ENCODE measurements at regions not wholly inside any gene's neighbourhood (a gene's known extent, or its start where the extent isn't known, plus 50 kb on each side); places are given as distances from the start of the nearest gene placed in this dataset.

DNA sequence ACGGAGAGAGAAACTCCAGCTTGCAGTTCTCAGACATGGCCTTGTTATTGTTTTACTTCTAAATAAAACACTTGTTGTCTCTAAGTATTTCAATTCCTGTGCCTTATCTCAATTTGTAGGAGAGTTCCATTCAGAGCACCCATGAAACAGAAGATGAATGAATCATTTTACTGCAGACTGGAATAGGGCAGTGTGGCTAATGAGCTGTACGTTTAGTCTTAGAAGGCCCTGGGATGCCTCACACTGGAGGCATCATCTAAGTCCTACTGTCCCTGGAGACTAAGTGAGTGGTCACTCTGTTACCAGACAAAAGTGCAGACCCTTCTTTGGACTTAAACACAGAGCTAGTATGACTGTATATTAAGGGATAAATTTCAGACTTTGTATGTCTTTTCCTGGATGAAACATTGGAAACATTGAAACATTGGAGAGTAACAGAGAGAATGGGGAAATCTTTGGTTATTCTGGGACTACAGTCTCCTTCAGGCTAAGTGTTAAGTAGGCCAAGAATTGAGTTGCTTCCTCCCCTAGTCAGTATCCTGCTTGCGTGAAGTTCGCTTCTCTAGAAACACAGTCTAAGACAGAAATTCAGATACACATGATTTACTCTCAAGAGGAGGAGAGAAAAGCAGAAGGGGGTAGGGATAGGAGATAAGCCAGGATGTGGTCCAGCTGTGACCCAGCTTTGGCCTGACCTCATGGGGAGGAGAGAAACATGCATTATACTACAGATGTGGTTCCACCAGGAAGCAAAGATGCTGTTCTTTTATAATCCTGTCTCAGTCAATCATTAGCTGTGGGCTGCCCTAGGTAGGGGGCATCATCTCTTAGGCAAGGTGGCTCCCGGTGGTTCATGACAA, 167.4 kb upstream of the BMP2 start:
- Histone ChIP-seq H3K4me3 (replicated peaks in 1 of 3; ENCODE audit: low read depth in 2 of 3, low read length in 3 of 3) (no peak overlapping the region), H3K9me3 (replicated peaks in 1 of 2; ENCODE audit: control insufficient read depth in 1 of 2, insufficient read depth in 1 of 2, low read length in 2 of 2) (no peaks in the 10 kb centered on the region), H3K27me3 (ENCODE audit: control insufficient read depth in 2 of 2, insufficient read depth in 2 of 2, low read length in 2 of 2) (peaks cover 0 to 8% of the 10 kb centered on the region in 2 donors), H3K9ac (ENCODE audit: insufficient read depth, low read length, poor library complexity, severe bottlenecking) (no peak overlapping the region), H3K4me2 (replicated peaks; ENCODE audit: extremely low read depth, low read length, poor library complexity, severe bottlenecking) (no peak overlapping the region), H3K79me2 (ENCODE audit: insufficient read depth, low read length) (no peaks in the 10 kb centered on the region), H3K4me1 (ENCODE audit: control insufficient read depth in 1 of 2, insufficient read depth in 2 of 2, low read length in 2 of 2) (no peaks in the 10 kb centered on the region), H2AFZ (ENCODE audit: insufficient read depth, low read depth, low read length, poor library complexity, severe bottlenecking) (no peak overlapping the region), H4K20me1 (ENCODE audit: insufficient read depth, low read length) (no peaks in the 10 kb centered on the region), H3K36me3 (replicated peaks in 1 of 2; ENCODE audit: control insufficient read depth in 1 of 2, insufficient read depth in 2 of 2, low read length in 2 of 2) (no peaks in the 10 kb centered on the region), H3K27ac (ENCODE audit: low read depth in 1 of 2, low read length in 2 of 2) (no peak overlapping the region)
- Mint-ChIP-seq H3K27me3 (ENCODE audit: low read depth in 3 of 3) (peaks cover 2 to 17% (median 9%) of the 10 kb centered on the region in 3 donors), H3K9me3 (peaks cover 0 to 1% (median 0%) of the 10 kb centered on the region in 7 donors), H3K36me3 (no peaks in the 10 kb centered on the region), H3K4me1 (no peaks in the 10 kb centered on the region), H3K4me3 (no peak overlapping the region), H3K27ac (peak overlapping the region in 1 of 7 donors; percentile 64)
- WGBS (ENCODE audit: insufficient coverage), result 60% methylated on average over 1 of the region's 5 CpGs
- no peak for DNase-seq
- TF ChIP-seq, protein P1, sequence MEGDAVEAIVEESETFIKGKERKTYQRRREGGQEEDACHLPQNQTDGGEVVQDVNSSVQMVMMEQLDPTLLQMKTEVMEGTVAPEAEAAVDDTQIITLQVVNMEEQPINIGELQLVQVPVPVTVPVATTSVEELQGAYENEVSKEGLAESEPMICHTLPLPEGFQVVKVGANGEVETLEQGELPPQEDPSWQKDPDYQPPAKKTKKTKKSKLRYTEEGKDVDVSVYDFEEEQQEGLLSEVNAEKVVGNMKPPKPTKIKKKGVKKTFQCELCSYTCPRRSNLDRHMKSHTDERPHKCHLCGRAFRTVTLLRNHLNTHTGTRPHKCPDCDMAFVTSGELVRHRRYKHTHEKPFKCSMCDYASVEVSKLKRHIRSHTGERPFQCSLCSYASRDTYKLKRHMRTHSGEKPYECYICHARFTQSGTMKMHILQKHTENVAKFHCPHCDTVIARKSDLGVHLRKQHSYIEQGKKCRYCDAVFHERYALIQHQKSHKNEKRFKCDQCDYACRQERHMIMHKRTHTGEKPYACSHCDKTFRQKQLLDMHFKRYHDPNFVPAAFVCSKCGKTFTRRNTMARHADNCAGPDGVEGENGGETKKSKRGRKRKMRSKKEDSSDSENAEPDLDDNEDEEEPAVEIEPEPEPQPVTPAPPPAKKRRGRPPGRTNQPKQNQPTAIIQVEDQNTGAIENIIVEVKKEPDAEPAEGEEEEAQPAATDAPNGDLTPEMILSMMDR (IDR thresholded peaks at IDR 0.05), result no peak
- intact Hi-C loops (cut with micrococcal nuclease), result no loop called here

DNA sequence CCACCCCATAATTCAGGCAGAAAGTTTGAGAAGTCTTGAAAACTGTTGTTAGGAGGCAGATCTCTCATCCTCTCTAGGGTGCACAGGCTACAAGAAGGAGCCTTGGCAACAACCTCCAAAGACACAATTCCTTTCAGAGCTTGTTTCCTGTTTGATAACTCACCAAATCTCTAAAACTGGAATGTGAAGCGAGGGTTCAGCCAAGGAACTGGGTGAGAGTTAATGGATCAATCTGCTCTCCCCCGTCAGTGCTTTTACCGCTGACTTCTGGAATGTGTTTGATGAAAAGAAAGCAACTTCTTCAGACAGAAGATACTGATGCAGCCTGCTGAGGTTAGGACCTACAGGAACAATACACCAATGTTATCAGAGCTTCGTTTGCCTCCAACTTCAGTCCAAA, 171.8 kb upstream of the BMP2 start:
- no peaks in the 10 kb centered on the region for H3K79me2 ChIP-seq (ENCODE audit: insufficient read depth, low read length)
- TF ChIP-seq, protein P1 (IDR thresholded peaks at IDR 0.05), result no peak
- H3K9ac ChIP-seq (ENCODE audit: insufficient read depth, low read length, poor library complexity, severe bottlenecking), result no peak overlapping the region
- H3K36me3 ChIP-seq (replicated peaks in 1 of 2; ENCODE audit: control insufficient read depth in 1 of 2, insufficient read depth in 2 of 2, low read length in 2 of 2), result no peaks in the 10 kb centered on the region
- H2AFZ ChIP-seq (ENCODE audit: insufficient read depth, low read depth, low read length, poor library complexity, severe bottlenecking), result no peak overlapping the region
- no peak overlapping the region for H3K4me2 ChIP-seq (replicated peaks; ENCODE audit: extremely low read depth, low read length, poor library complexity, severe bottlenecking)
- H3K4me1 ChIP-seq (ENCODE audit: control insufficient read depth in 1 of 2, insufficient read depth in 2 of 2, low read length in 2 of 2), result no peaks in the 10 kb centered on the region
- Mint-ChIP-seq H3K4me3 (no peak overlapping the region), H3K4me1 (no peaks in the 10 kb centered on the region), H3K36me3 (no peaks in the 10 kb centered on the region), H3K27ac (no peak overlapping the region), H3K27me3 (ENCODE audit: low read depth in 3 of 3) (peaks cover 1 to 17% (median 2%) of the 10 kb centered on the region in 3 donors), H3K9me3 (peaks cover 0 to 2% (median 0%) of the 10 kb centered on the region in 7 donors)
- H3K27me3 ChIP-seq (ENCODE audit: control insufficient read depth in 2 of 2, insufficient read depth in 2 of 2, low read length in 2 of 2), result peaks cover 0 to 4% of the 10 kb centered on the region in 2 donors
- DNase-seq, result no peak
- H3K4me3 ChIP-seq (replicated peaks in 1 of 3; ENCODE audit: low read depth in 2 of 3, low read length in 3 of 3), result no peak overlapping the region
- intact Hi-C loops (cut with micrococcal nuclease), result no loop called here
- no peaks in the 10 kb centered on the region for H3K9me3 ChIP-seq (replicated peaks in 1 of 2; ENCODE audit: control insufficient read depth in 1 of 2, insufficient read depth in 1 of 2, low read length in 2 of 2)
- no peaks in the 10 kb centered on the region for H4K20me1 ChIP-seq (ENCODE audit: insufficient read depth, low read length)
- 70% methylated on average over 2 of the region's 4 CpGs for WGBS (ENCODE audit: insufficient coverage)
- H3K27ac ChIP-seq (ENCODE audit: low read depth in 1 of 2, low read length in 2 of 2), result no peak overlapping the region

Data from CD14-positive monocyte (primary cell).